WTC11 (cell line): ENCODE measurements at regions not wholly inside any gene's neighbourhood (a gene's known extent, or its start where the extent isn't known, plus 50 kb on each side); places are given as distances from the start of the nearest gene placed in this dataset.

Experiments used
- ATAC-seq: fragments of 200-7000 bp; cut with Tn5 transposase; 2 replicates; pipeline ENCODE4 v1.10.0; 2021; ENCODE audit warnings: mild to moderate bottlenecking, moderate library complexity
- CTCF ChIA-PET: fragments of 300-600 bp; sonication (Branson Sonifier 250); formaldehyde crosslinking; loops from one replicate; lab custom pipeline; 2021; ENCODE audit warnings: antibody characterized with exemption; lab: Charles Lee
- POLR2A ChIA-PET: fragments of 350-600 bp; sonication (Branson Sonifier 250); formaldehyde crosslinking; loops from one replicate; lab custom pipeline; 2021; ENCODE audit warnings: antibody characterized with exemption; lab: Charles Lee
- DNase-seq: peaks from one replicate; pipeline ENCODE4 v3.0.0; 2021; ENCODE audit warnings: low spot score
- H3K27ac Mint-ChIP-seq: 2 replicates; pipeline ENCODE4 v1.8.0; 2021; ENCODE audit warnings: mixed read lengths
- H3K27me3 Mint-ChIP-seq: 2 replicates; pipeline ENCODE4 v1.8.0; 2021; ENCODE audit warnings: low read depth, mild to moderate bottlenecking, moderate library complexity, mixed read lengths
- H3K36me3 Mint-ChIP-seq: 2 replicates; pipeline ENCODE4 v1.8.0; 2021; ENCODE audit warnings: mixed read lengths
- H3K4me1 Mint-ChIP-seq: 2 replicates; pipeline ENCODE4 v1.8.0; 2022; ENCODE audit warnings: mixed read lengths
- H3K4me3 Mint-ChIP-seq: 2 replicates; pipeline ENCODE4 v1.8.0; 2021; ENCODE audit warnings: mild to moderate bottlenecking, moderate library complexity, mixed read lengths
- H3K9me3 Mint-ChIP-seq: 2 replicates; pipeline ENCODE4 v1.8.0; 2021; ENCODE audit warnings: mixed read lengths
- ETV6 ChIP-seq: sonication (generic); formaldehyde crosslinking; IDR thresholded peaks from 2 replicates; pipeline ENCODE4 v1.8.1; 2022; ENCODE audit warnings: mild to moderate bottlenecking, missing genetic modification reagents
- GABPB1 ChIP-seq: sonication (generic); formaldehyde crosslinking; IDR thresholded peaks from 2 replicates; pipeline ENCODE4 v1.8.1; 2023; ENCODE audit warnings: mild to moderate bottlenecking, missing genetic modification reagents
- JUN ChIP-seq: sonication (generic); formaldehyde crosslinking; IDR thresholded peaks from 2 replicates; pipeline ENCODE4 v1.8.0; 2023; ENCODE audit warnings: mild to moderate bottlenecking, missing genetic modification reagents
- NFE2L1 ChIP-seq: sonication (generic); formaldehyde crosslinking; IDR thresholded peaks from 2 replicates; pipeline ENCODE4 v1.8.1; 2023; ENCODE audit warnings: missing genetic modification reagents
- NFYB ChIP-seq: sonication (generic); formaldehyde crosslinking; conservative IDR thresholded peaks from 2 replicates; pipeline ENCODE4 v1.8.0; 2022; ENCODE audit warnings: low read depth, missing genetic modification reagents
- SMAD3 ChIP-seq: sonication (generic); formaldehyde crosslinking; IDR thresholded peaks from 2 replicates; pipeline ENCODE4 v1.8.0; 2022; ENCODE audit warnings: missing genetic modification reagents, mild to moderate bottlenecking, borderline replicate concordance
- TCF7 ChIP-seq: sonication (generic); formaldehyde crosslinking; IDR thresholded peaks from 2 replicates; pipeline ENCODE4 v1.8.0; 2022; ENCODE audit warnings: mild to moderate bottlenecking, low read depth, missing genetic modification reagents, moderate library complexity
- TP53 ChIP-seq: sonication (generic); formaldehyde crosslinking; IDR thresholded peaks from 2 replicates; pipeline ENCODE4 v1.8.1; 2023; ENCODE audit warnings: mild to moderate bottlenecking, missing genetic modification reagents
- ZNF121 ChIP-seq: sonication (generic); formaldehyde crosslinking; IDR thresholded peaks from 2 replicates; pipeline ENCODE4 v1.8.0; 2023; ENCODE audit warnings: missing genetic modification reagents
- ZNF317 ChIP-seq: sonication (generic); formaldehyde crosslinking; IDR thresholded peaks from 2 replicates; pipeline ENCODE4 v1.8.1; 2023; ENCODE audit warnings: low read depth, mild to moderate bottlenecking, moderate library complexity, missing genetic modification reagents, borderline replicate concordance
- ZNF416 ChIP-seq: fragments of 250-450 bp; sonication (Bioruptor Pico); IDR thresholded peaks from 2 replicates; pipeline ENCODE4 v1.9.0; 2021; ENCODE audit warnings: mild to moderate bottlenecking, inconsistent platforms
- ZNF423 ChIP-seq: fragments of 250-450 bp; sonication (Bioruptor Pico); IDR thresholded peaks from 2 replicates; pipeline ENCODE4 v2.1.2; 2022; ENCODE audit warnings: mild to moderate bottlenecking, moderate library complexity
- TF ChIP-seq, protein P1 (sequence below): fragments of 250-450 bp; sonication (Bioruptor Pico); IDR thresholded peaks from 2 replicates; pipeline ENCODE4 v1.9.0; 2021; ENCODE audit warnings: mild to moderate bottlenecking
- TF ChIP-seq, protein P2 (sequence below): fragments of 250-450 bp; sonication (Bioruptor Pico); conservative IDR thresholded peaks from 2 replicates; pipeline ENCODE4 v1.9.0; 2021; ENCODE audit warnings: mild to moderate bottlenecking
- TF ChIP-seq, protein P3 (sequence below): sonication (generic); formaldehyde crosslinking; IDR thresholded peaks from 2 replicates; pipeline ENCODE4 v1.8.0; 2022; ENCODE audit warnings: mild to moderate bottlenecking, missing genetic modification reagents
- TF ChIP-seq, protein P4 (sequence below): sonication (generic); formaldehyde crosslinking; conservative IDR thresholded peaks from 2 replicates; pipeline ENCODE4 v1.8.1; 2023; ENCODE audit warnings: mild to moderate bottlenecking, low read depth, missing genetic modification reagents, moderate library complexity
- TF ChIP-seq, protein P5 (sequence below): fragments of 200-600 bp; IDR thresholded peaks from 2 replicates; pipeline ENCODE4 v1.8.0; 2022; ENCODE audit warnings: antibody characterized with exemption
- TF ChIP-seq, protein P6 (sequence below): sonication (generic); formaldehyde crosslinking; IDR thresholded peaks from 2 replicates; pipeline ENCODE4 v1.8.1; 2022; ENCODE audit warnings: missing genetic modification reagents, borderline replicate concordance

DNA sequence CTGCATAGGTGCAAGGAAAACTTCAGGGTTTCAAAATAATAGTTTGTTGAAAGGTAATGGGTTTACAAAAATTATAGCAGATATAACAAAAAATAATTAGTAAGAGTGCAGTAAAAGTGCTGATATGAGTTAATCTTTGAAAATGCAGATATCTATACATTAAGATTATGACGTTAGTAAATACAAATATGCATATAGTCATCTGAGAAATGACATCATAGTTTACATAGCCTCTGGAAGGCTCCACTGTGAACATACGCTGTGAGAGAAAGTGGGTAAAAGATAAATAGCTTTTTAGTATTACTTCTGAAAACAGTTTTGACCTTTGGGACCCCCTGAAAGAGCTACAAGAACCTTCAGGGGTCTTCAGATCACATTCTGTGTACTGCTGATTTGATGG lies 356.2 kb upstream of the SNX7 start (continued):
- TF ChIP-seq GABPB1 (CRISPR knock-in tag) (no peak), ETV6 (CRISPR knock-in tag) (no peak), TP53 (CRISPR knock-in tag) (no peak), SMAD3 (CRISPR knock-in tag) (no peak), ZNF423 (CRISPR knock-in tag) (no peak), TCF7 (no peak), ZNF317 (CRISPR knock-in tag) (no peak), NFYB (CRISPR knock-in tag) (no peak)
- TF ChIP-seq, protein P1, sequence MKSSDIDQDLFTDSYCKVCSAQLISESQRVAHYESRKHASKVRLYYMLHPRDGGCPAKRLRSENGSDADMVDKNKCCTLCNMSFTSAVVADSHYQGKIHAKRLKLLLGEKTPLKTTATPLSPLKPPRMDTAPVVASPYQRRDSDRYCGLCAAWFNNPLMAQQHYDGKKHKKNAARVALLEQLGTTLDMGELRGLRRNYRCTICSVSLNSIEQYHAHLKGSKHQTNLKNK (CRISPR knock-in tag) = no peak

DNA sequence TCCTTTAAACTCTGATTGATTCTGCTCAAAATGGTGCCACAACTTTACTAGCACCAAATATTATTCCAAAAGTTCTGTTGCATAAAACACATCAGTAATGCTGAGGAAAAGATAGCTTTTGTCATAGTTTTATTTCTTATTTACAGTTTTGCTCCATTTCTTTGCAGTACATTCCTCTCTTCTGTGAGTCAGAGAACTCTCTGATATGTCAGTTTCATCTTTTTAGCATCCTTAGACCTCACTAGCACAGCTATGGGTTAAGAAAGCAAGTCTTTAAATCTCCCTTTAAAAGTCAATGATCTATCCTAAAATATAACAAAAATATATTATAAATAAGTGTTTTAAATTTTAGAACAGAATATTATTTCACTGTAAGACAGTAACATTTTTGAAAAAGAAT lies 356.6 kb upstream of the SNX7 start:
- DNase-seq = no peak
- TF ChIP-seq, protein P2, sequence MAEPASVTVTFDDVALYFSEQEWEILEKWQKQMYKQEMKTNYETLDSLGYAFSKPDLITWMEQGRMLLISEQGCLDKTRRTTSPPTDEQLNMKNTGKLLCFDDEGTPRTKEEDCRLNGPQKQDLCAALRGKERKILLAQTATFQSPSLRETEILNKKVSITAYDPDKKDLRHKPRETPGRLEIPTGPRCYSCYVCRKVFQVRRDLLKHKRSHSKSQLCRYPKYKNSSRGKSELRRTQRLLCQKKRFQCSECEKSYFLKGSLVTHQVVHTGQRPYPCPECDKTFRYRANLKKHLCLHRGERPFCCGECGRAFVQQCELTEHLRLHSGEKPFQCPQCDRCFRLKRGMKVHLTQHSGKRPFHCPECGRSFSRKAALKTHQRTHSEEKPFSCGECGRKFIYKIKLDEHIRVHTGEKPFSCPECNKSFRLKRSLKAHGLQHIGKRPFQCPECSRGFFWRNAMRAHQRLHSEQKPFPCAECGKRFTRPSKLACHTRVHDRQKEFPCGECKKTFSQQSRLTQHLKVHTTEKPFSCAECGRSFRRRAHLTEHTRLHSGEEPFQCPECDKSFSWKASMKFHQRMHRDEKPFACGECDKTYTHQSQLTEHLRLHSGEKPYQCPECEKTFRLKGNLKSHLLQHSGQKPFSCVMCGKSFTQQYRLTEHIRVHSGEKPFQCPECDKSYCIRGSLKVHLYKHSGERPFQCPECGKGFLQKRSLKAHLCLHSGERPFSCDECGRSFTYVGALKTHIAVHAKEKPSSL = no peak
- TF ChIP-seq, protein P3, sequence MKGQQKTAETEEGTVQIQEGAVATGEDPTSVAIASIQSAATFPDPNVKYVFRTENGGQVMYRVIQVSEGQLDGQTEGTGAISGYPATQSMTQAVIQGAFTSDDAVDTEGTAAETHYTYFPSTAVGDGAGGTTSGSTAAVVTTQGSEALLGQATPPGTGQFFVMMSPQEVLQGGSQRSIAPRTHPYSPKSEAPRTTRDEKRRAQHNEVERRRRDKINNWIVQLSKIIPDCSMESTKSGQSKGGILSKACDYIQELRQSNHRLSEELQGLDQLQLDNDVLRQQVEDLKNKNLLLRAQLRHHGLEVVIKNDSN (CRISPR knock-in tag) = no peak
- TF ChIP-seq ZNF423 (CRISPR knock-in tag) = no peak
- Mint-ChIP-seq H3K9me3 (peaks cover 3% of the 10 kb centered on the region; the same call in 1 of the 2 replicates), H3K4me1 (no peaks in the 10 kb centered on the region), H3K27ac (no peak overlapping the region), H3K27me3 (no peaks in the 10 kb centered on the region), H3K4me3 (no peak overlapping the region), H3K36me3 (no peaks in the 10 kb centered on the region)
- no peak for ATAC-seq
- ChIA-PET CTCF (no interaction called here), POLR2A (no interaction called here)

DNA sequence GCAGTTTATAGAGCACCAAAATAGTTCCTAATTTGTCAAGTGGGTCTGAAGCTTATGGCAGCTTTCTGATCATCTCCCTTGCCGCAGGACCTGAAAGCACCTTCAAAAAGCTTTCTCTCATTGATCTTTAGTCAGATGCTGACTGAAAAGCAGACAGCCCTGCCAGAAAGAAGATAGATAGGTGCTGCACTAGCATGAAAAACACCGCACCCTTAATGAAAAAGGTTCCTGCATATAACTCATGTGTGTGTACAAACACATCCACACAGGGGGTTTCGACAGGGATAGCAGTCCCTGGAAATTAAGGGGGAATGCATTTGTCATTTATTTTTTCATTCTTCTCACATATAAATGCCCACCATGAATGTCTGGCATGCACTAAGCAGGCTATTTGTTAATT lies 361.7 kb upstream of the SNX7 start:
- ChIA-PET CTCF (no interaction called here), POLR2A (no interaction called here)
- H3K27ac Mint-ChIP-seq = no peak overlapping the region
- ATAC-seq = no peak
- no peak for TF ChIP-seq ZNF121 (CRISPR knock-in tag)
- no peak for TF ChIP-seq ZNF416 (CRISPR knock-in tag)
- TF ChIP-seq, protein P4, sequence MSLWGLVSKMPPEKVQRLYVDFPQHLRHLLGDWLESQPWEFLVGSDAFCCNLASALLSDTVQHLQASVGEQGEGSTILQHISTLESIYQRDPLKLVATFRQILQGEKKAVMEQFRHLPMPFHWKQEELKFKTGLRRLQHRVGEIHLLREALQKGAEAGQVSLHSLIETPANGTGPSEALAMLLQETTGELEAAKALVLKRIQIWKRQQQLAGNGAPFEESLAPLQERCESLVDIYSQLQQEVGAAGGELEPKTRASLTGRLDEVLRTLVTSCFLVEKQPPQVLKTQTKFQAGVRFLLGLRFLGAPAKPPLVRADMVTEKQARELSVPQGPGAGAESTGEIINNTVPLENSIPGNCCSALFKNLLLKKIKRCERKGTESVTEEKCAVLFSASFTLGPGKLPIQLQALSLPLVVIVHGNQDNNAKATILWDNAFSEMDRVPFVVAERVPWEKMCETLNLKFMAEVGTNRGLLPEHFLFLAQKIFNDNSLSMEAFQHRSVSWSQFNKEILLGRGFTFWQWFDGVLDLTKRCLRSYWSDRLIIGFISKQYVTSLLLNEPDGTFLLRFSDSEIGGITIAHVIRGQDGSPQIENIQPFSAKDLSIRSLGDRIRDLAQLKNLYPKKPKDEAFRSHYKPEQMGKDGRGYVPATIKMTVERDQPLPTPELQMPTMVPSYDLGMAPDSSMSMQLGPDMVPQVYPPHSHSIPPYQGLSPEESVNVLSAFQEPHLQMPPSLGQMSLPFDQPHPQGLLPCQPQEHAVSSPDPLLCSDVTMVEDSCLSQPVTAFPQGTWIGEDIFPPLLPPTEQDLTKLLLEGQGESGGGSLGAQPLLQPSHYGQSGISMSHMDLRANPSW (CRISPR knock-in tag) = no peak
- H3K4me3 Mint-ChIP-seq = no peak overlapping the region
- H3K36me3 Mint-ChIP-seq = no peaks in the 10 kb centered on the region
- peaks cover 4% of the 10 kb centered on the region; the same call in 1 of the 2 replicates for H3K4me1 Mint-ChIP-seq
- H3K27me3 Mint-ChIP-seq = no peaks in the 10 kb centered on the region
- no peak for DNase-seq
- H3K9me3 Mint-ChIP-seq = no peaks in the 10 kb centered on the region

DNA sequence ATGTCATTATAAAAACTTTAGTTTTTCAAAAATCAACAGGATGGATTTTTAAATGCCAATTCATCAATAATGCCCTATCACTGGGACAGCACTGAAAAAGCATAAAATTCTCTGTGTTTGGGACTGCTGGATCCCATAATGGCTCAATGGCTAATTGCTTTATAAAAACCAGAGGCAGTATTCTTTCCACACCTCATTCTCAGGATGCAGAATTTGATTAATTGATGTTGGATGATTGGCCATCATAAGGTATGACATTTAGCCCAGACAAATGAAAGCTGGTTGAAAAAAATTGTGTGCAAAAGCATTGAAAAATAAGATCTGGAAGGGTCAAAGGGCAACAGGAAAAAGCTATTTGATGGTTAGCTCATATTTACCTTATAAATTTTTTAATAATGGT lies 362.2 kb upstream of the SNX7 start:
- ChIA-PET CTCF (no interaction called here), POLR2A (no interaction called here)
- no peaks in the 10 kb centered on the region for H3K36me3 Mint-ChIP-seq
- DNase-seq (no peak), ATAC-seq (no peak)
- H3K27ac Mint-ChIP-seq = no peak overlapping the region
- H3K4me1 Mint-ChIP-seq = peaks cover 4% of the 10 kb centered on the region; the same call in 1 of the 2 replicates
- no peak overlapping the region for H3K4me3 Mint-ChIP-seq
- no peaks in the 10 kb centered on the region for H3K27me3 Mint-ChIP-seq
- H3K9me3 Mint-ChIP-seq = no peaks in the 10 kb centered on the region
- TF ChIP-seq, protein P2 = no peak
- TF ChIP-seq NFYB (CRISPR knock-in tag) (no peak), JUN (CRISPR knock-in tag) (no peak), TCF7 (no peak), NFE2L1 (CRISPR knock-in tag) (no peak)
- TF ChIP-seq, protein P5, sequence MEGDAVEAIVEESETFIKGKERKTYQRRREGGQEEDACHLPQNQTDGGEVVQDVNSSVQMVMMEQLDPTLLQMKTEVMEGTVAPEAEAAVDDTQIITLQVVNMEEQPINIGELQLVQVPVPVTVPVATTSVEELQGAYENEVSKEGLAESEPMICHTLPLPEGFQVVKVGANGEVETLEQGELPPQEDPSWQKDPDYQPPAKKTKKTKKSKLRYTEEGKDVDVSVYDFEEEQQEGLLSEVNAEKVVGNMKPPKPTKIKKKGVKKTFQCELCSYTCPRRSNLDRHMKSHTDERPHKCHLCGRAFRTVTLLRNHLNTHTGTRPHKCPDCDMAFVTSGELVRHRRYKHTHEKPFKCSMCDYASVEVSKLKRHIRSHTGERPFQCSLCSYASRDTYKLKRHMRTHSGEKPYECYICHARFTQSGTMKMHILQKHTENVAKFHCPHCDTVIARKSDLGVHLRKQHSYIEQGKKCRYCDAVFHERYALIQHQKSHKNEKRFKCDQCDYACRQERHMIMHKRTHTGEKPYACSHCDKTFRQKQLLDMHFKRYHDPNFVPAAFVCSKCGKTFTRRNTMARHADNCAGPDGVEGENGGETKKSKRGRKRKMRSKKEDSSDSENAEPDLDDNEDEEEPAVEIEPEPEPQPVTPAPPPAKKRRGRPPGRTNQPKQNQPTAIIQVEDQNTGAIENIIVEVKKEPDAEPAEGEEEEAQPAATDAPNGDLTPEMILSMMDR = no peak
- TF ChIP-seq, protein P6, sequence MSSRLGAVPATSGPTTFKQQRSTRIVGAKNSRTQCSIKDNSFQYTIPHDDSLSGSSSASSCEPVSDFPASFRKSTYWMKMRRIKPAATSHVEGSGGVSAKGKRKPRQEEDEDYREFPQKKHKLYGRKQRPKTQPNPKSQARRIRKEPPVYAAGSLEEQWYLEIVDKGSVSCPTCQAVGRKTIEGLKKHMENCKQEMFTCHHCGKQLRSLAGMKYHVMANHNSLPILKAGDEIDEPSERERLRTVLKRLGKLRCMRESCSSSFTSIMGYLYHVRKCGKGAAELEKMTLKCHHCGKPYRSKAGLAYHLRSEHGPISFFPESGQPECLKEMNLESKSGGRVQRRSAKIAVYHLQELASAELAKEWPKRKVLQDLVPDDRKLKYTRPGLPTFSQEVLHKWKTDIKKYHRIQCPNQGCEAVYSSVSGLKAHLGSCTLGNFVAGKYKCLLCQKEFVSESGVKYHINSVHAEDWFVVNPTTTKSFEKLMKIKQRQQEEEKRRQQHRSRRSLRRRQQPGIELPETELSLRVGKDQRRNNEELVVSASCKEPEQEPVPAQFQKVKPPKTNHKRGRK (CRISPR knock-in tag) = no peak
